ENCODE measurements at regions not wholly inside any gene's neighbourhood (a gene's known extent, or its start where the extent isn't known, plus 50 kb on each side); places are given as distances from the start of the nearest gene placed in this dataset.

GRCh38 chr3:5343459-5343858 lies 156.0 kb downstream of the EDEM1 start:
- H3K27me3 ChIP-seq (ENCODE audit: insufficient read depth, low read length) = no peaks in the 10 kb centered on the region
- TF ChIP-seq EZH2 (IDR thresholded peaks at IDR 0.05; ENCODE audit: insufficient read depth, low read length) (no peak), CTCF (IDR thresholded peaks at IDR 0.05; ENCODE audit: insufficient read depth, low read depth, low read length) (no peak)
- no peaks in the 10 kb centered on the region for H3K9me3 ChIP-seq (ENCODE audit: insufficient read depth, low read depth, low read length)
- peaks cover 4% of the 10 kb centered on the region for H3K4me1 ChIP-seq (ENCODE audit: insufficient read depth, low read length)
- no peak overlapping the region for H3K4me2 ChIP-seq (ENCODE audit: low read length)
- no peaks in the 10 kb centered on the region for H3K36me3 Mint-ChIP-seq (ENCODE audit: low read depth, unreplicated experiment)
- FAIRE-seq = no peak
- DNase-seq (ENCODE audit: low read depth) = no peak
- no peaks in the 10 kb centered on the region for H4K20me1 ChIP-seq (ENCODE audit: insufficient read depth, low read length)
- peaks cover 2% of the 10 kb centered on the region for H3K4me1 Mint-ChIP-seq (ENCODE audit: low read depth, unreplicated experiment)
- H3K27ac Mint-ChIP-seq (ENCODE audit: unreplicated experiment) = no peak overlapping the region
- H3K27me3 Mint-ChIP-seq (ENCODE audit: low read depth, unreplicated experiment) = no peaks in the 10 kb centered on the region
- H3K4me3 ChIP-seq (ENCODE audit: insufficient read depth, low read depth, low read length) = no peak overlapping the region
- H3K79me2 ChIP-seq (ENCODE audit: insufficient read depth, low read length) = no peaks in the 10 kb centered on the region
- no peak overlapping the region for H3K9ac ChIP-seq (ENCODE audit: low read length)
- H3K4me3 Mint-ChIP-seq (ENCODE audit: unreplicated experiment) = no peak overlapping the region
- peaks cover 12% of the 10 kb centered on the region for H3K9me3 Mint-ChIP-seq (ENCODE audit: unreplicated experiment)
- no peak overlapping the region for H2AFZ ChIP-seq (ENCODE audit: low read depth, low read length)
- H3K27ac ChIP-seq (ENCODE audit: low read depth, low read length) = no peak overlapping the region
- no peaks in the 10 kb centered on the region for H3K36me3 ChIP-seq (ENCODE audit: insufficient read depth, low read length)

GRCh38 chr3:5344707-5345106 lies 157.2 kb downstream of the EDEM1 start:
- H3K9ac ChIP-seq (ENCODE audit: low read length) = no peak overlapping the region
- H3K27ac ChIP-seq (ENCODE audit: low read depth, low read length) = no peak overlapping the region
- no peaks in the 10 kb centered on the region for H3K36me3 Mint-ChIP-seq (ENCODE audit: low read depth, unreplicated experiment)
- peaks cover 3% of the 10 kb centered on the region for H3K9me3 ChIP-seq (ENCODE audit: insufficient read depth, low read depth, low read length)
- DNase-seq (ENCODE audit: low read depth) = no peak
- no peaks in the 10 kb centered on the region for H3K36me3 ChIP-seq (ENCODE audit: insufficient read depth, low read length)
- no peaks in the 10 kb centered on the region for H3K27me3 Mint-ChIP-seq (ENCODE audit: low read depth, unreplicated experiment)
- H3K27ac Mint-ChIP-seq (ENCODE audit: unreplicated experiment) = no peak overlapping the region
- peaks cover 12% of the 10 kb centered on the region for H3K9me3 Mint-ChIP-seq (ENCODE audit: unreplicated experiment)
- no peak for FAIRE-seq
- no peak overlapping the region for H2AFZ ChIP-seq (ENCODE audit: low read depth, low read length)
- H3K4me2 ChIP-seq (ENCODE audit: low read length) = no peak overlapping the region
- no peak overlapping the region for H3K4me3 ChIP-seq (ENCODE audit: insufficient read depth, low read depth, low read length)
- peaks cover 3% of the 10 kb centered on the region for H3K4me1 Mint-ChIP-seq (ENCODE audit: low read depth, unreplicated experiment)
- H3K79me2 ChIP-seq (ENCODE audit: insufficient read depth, low read length) = no peaks in the 10 kb centered on the region
- TF ChIP-seq CTCF (IDR thresholded peaks at IDR 0.05; ENCODE audit: insufficient read depth, low read depth, low read length) (no peak), EZH2 (IDR thresholded peaks at IDR 0.05; ENCODE audit: insufficient read depth, low read length) (no peak)
- H3K27me3 ChIP-seq (ENCODE audit: insufficient read depth, low read length) = no peaks in the 10 kb centered on the region
- H3K4me1 ChIP-seq (ENCODE audit: insufficient read depth, low read length) = peaks cover 4% of the 10 kb centered on the region
- no peaks in the 10 kb centered on the region for H4K20me1 ChIP-seq (ENCODE audit: insufficient read depth, low read length)
- no peak overlapping the region for H3K4me3 Mint-ChIP-seq (ENCODE audit: unreplicated experiment)

- Histone ChIP-seq H3K27me3 (ENCODE audit: insufficient read depth, low read length) (no peaks in the 10 kb centered on the region), H4K20me1 (ENCODE audit: insufficient read depth, low read length) (no peaks in the 10 kb centered on the region), H3K36me3 (ENCODE audit: insufficient read depth, low read length) (no peaks in the 10 kb centered on the region), H3K4me1 (ENCODE audit: insufficient read depth, low read length) (peaks cover 4% of the 10 kb centered on the region), H3K4me2 (ENCODE audit: low read length) (no peak overlapping the region), H3K27ac (ENCODE audit: low read depth, low read length) (no peak overlapping the region), H3K9ac (ENCODE audit: low read length) (no peak overlapping the region), H2AFZ (ENCODE audit: low read depth, low read length) (no peak overlapping the region), H3K4me3 (ENCODE audit: insufficient read depth, low read depth, low read length) (no peak overlapping the region), H3K9me3 (ENCODE audit: insufficient read depth, low read depth, low read length) (peaks cover 3% of the 10 kb centered on the region), H3K79me2 (ENCODE audit: insufficient read depth, low read length) (no peaks in the 10 kb centered on the region)
- peaks cover 3% of the 10 kb centered on the region for H3K4me1 Mint-ChIP-seq (ENCODE audit: low read depth, unreplicated experiment)
- DNase-seq (ENCODE audit: low read depth) = no peak
- no peaks in the 10 kb centered on the region for H3K27me3 Mint-ChIP-seq (ENCODE audit: low read depth, unreplicated experiment)
- TF ChIP-seq EZH2 (IDR thresholded peaks at IDR 0.05; ENCODE audit: insufficient read depth, low read length) (no peak), CTCF (IDR thresholded peaks at IDR 0.05; ENCODE audit: insufficient read depth, low read depth, low read length) (no peak)
- H3K4me3 Mint-ChIP-seq (ENCODE audit: unreplicated experiment) = no peak overlapping the region
- H3K9me3 Mint-ChIP-seq (ENCODE audit: unreplicated experiment) = peaks cover 2% of the 10 kb centered on the region
- H3K27ac Mint-ChIP-seq (ENCODE audit: unreplicated experiment) = no peak overlapping the region
- FAIRE-seq = no peak
- no peaks in the 10 kb centered on the region for H3K36me3 Mint-ChIP-seq (ENCODE audit: low read depth, unreplicated experiment)
These were observed 160.0 kb downstream of the EDEM1 start for GRCh38 chr3:5347486-5347885.
